Keratinocyte (primary cell): ENCODE measurements at regions not wholly inside any gene's neighbourhood (a gene's known extent, or its start where the extent isn't known, plus 50 kb on each side); places are given as distances from the start of the nearest gene placed in this dataset.

Experiments used
- DNase-seq: peaks from one replicate; pipeline ENCODE4 v3.0.0-alpha.2; 2011; ENCODE audit warnings: low read depth, missing footprints, low spot score
- FAIRE-seq: peaks from 2 replicates; lab custom pipeline; 2011; peaks lifted over from hg19 to GRCh38; lab: Jason Lieb, UNC
- H2AFZ ChIP-seq: 2 replicates; pipeline ENCODE4 v1.6.0; 2012; ENCODE audit warnings: low read length, control low read depth, inconsistent platforms; ENCODE audit not compliant: control insufficient read depth
- H3K27ac ChIP-seq: 2 replicates; pipeline ENCODE4 v1.5.1; 2011; ENCODE audit warnings: low read length; ENCODE audit not compliant: control insufficient read depth, insufficient read depth
- H3K27me3 ChIP-seq: 3 replicates; pipeline ENCODE4 v1.6.0; 2011; ENCODE audit warnings: low read length; ENCODE audit not compliant: control insufficient read depth, insufficient read depth; ENCODE audit errors: extremely low read depth
- H3K36me3 ChIP-seq, 2 experiments: 2 replicates in 1 of 2; 3 replicates in 1 of 2; pipeline ENCODE4 v1.5.1; 2011; ENCODE audit warnings: low read length in 2 of 2, mild to moderate bottlenecking in 1 of 2; ENCODE audit not compliant: control insufficient read depth in 2 of 2, insufficient read depth in 2 of 2; ENCODE audit errors: extremely low read depth in 1 of 2
- H3K4me1 ChIP-seq: 3 replicates; pipeline ENCODE4 v1.5.1; 2011; ENCODE audit warnings: low read length; ENCODE audit not compliant: control insufficient read depth, insufficient read depth; ENCODE audit errors: extremely low read depth
- H3K4me2 ChIP-seq: 3 replicates; pipeline ENCODE4 v1.6.0; 2011; ENCODE audit warnings: low read depth, low read length; ENCODE audit not compliant: control insufficient read depth, insufficient read depth; ENCODE audit errors: extremely low read depth
- H3K4me3 ChIP-seq, 3 experiments: fragments of 200-600 bp in 1 of 3; sonication (generic) in 1 of 3; 2 replicates in 2 of 3; 3 replicates in 1 of 3; pipeline ENCODE4 v1.5.1; 2011 to 2016; ENCODE audit warnings: low read length in 3 of 3, mild to moderate bottlenecking in 3 of 3, control low read depth in 2 of 3, inconsistent platforms in 1 of 3, low read depth in 1 of 3, mixed read lengths in 1 of 3, mixed run types in 1 of 3, moderate library complexity in 1 of 3; ENCODE audit not compliant: control insufficient read depth in 2 of 3, insufficient read depth in 2 of 3; ENCODE audit errors: extremely low read depth in 1 of 3
- H3K79me2 ChIP-seq: 2 replicates; pipeline ENCODE4 v1.6.0; 2012; ENCODE audit warnings: low read length; ENCODE audit not compliant: control insufficient read depth, insufficient read depth
- H3K9ac ChIP-seq: 3 replicates; pipeline ENCODE4 v1.6.0; 2011; ENCODE audit warnings: low read length; ENCODE audit not compliant: control insufficient read depth, insufficient read depth; ENCODE audit errors: extremely low read depth
- H3K9me1 ChIP-seq: 3 replicates; pipeline ENCODE4 v1.6.0; 2011; ENCODE audit warnings: low read length; ENCODE audit not compliant: control insufficient read depth, insufficient read depth; ENCODE audit errors: extremely low read depth
- H3K9me3 ChIP-seq: 2 replicates; pipeline ENCODE4 v1.5.1; 2012; ENCODE audit warnings: low read depth, low read length; ENCODE audit not compliant: control insufficient read depth
- H4K20me1 ChIP-seq: 3 replicates; pipeline ENCODE4 v1.6.0; 2011; ENCODE audit warnings: low read length; ENCODE audit not compliant: control insufficient read depth, insufficient read depth; ENCODE audit errors: extremely low read depth
- EZH2 ChIP-seq: IDR thresholded peaks from one replicate; pipeline ENCODE4 v1.6.1; 2012; ENCODE audit warnings: inconsistent platforms, mild to moderate bottlenecking, low read length, moderate library complexity
- dilution Hi-C: fragments of 300-500 bp; cut with MboI; formaldehyde crosslinking; loops from one replicate; pipeline ENCODE4 v1.7.0; 2020; ENCODE audit warnings: low sequenced_read_pairs; ENCODE audit not compliant: extremely low pct_ligation_motif_present
- TF ChIP-seq, protein P1 (sequence below), 3 experiments: IDR thresholded peaks in 1 of 3; conservative IDR thresholded peaks in 1 of 3; optimal IDR thresholded peaks in 1 of 3; 2 replicates in 2 of 3; 3 replicates in 1 of 3; pipeline versions ENCODE3 to v1.5.1; 2011; ENCODE audit warnings: low read length in 3 of 3, mild to moderate bottlenecking in 3 of 3, moderate library complexity in 2 of 3, control low read depth in 1 of 3, inconsistent platforms in 1 of 3; ENCODE audit not compliant: insufficient read depth in 2 of 3; ENCODE audit errors: extremely low read depth in 1 of 3

DNA sequence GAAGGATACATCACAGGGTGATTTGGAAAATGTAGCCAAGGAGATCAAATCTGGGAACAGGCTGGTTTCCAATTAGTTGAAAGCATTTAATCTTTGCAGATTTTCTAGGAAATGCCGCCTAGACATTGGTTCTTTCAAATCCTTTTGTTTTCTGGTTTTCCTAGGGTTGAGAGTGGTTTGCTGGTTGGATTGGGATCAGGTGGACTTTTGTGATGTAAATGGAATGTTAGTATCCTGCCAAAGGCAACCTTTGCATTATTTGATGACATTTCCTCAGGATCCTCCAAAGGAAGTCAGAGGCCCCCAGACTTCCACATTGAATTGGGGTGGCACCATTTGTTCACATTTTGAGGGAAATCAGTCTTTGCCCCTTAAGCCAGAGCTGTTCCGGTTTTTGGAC, 245.5 kb upstream of the RPS23 start:
- Histone ChIP-seq H3K4me2 (no peak overlapping the region), H4K20me1 (no peaks in the 10 kb centered on the region), H3K27ac (no peak overlapping the region), H3K9me3 (no peaks in the 10 kb centered on the region), H3K79me2 (no peaks in the 10 kb centered on the region), H3K4me1 (no peaks in the 10 kb centered on the region), H3K4me3 (no peak overlapping the region), H3K9me1 (no peaks in the 10 kb centered on the region), H3K36me3 (no peaks in the 10 kb centered on the region), H2AFZ (no peak overlapping the region), H3K27me3 (no peaks in the 10 kb centered on the region), H3K9ac (no peak overlapping the region)
- no peak for DNase-seq
- TF ChIP-seq, protein P1, sequence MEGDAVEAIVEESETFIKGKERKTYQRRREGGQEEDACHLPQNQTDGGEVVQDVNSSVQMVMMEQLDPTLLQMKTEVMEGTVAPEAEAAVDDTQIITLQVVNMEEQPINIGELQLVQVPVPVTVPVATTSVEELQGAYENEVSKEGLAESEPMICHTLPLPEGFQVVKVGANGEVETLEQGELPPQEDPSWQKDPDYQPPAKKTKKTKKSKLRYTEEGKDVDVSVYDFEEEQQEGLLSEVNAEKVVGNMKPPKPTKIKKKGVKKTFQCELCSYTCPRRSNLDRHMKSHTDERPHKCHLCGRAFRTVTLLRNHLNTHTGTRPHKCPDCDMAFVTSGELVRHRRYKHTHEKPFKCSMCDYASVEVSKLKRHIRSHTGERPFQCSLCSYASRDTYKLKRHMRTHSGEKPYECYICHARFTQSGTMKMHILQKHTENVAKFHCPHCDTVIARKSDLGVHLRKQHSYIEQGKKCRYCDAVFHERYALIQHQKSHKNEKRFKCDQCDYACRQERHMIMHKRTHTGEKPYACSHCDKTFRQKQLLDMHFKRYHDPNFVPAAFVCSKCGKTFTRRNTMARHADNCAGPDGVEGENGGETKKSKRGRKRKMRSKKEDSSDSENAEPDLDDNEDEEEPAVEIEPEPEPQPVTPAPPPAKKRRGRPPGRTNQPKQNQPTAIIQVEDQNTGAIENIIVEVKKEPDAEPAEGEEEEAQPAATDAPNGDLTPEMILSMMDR (optimal IDR thresholded peaks at IDR 0.05 in 1 of 3, IDR thresholded peaks at IDR 0.05 in 1 of 3, conservative IDR thresholded peaks at IDR 0.05 in 1 of 3; ENCODE audit: extremely low read depth in 1 of 3, insufficient read depth in 2 of 3, low read length in 3 of 3), result no peak
- no peak for TF ChIP-seq EZH2
- dilution Hi-C loops, result no loop called here
- FAIRE-seq, result no peak

DNA sequence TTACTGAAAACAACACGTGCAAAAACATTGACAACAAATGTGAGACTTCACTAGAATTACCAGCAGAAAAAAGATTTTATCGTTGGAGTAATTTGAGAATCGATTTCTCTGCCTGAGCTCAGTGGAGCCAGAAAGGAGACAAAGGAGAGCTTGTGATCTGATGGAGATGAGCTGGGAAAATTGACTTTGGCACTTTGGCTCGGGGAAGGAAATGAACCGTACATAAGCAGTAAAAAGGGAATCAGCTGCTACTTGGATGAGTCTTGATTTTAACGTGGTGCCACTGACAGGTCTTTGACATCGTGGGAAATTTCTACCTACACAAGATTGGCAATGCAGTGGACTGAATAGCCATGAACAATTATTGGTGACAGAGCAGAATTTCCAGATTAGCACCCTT, 244.7 kb upstream of the RPS23 start:
- FAIRE-seq (no peak), DNase-seq (no peak)
- H3K79me2 ChIP-seq, result no peaks in the 10 kb centered on the region
- H3K27ac ChIP-seq, result no peak overlapping the region
- H4K20me1 ChIP-seq, result no peaks in the 10 kb centered on the region
- no peaks in the 10 kb centered on the region for H3K9me3 ChIP-seq
- H3K4me1 ChIP-seq, result no peaks in the 10 kb centered on the region
- no peak overlapping the region for H3K9ac ChIP-seq
- H2AFZ ChIP-seq, result no peak overlapping the region
- no peaks in the 10 kb centered on the region for H3K27me3 ChIP-seq
- dilution Hi-C loops, result no loop called here
- no peak for TF ChIP-seq EZH2
- TF ChIP-seq, protein P1 (optimal IDR thresholded peaks at IDR 0.05 in 1 of 3, IDR thresholded peaks at IDR 0.05 in 1 of 3, conservative IDR thresholded peaks at IDR 0.05 in 1 of 3; ENCODE audit: extremely low read depth in 1 of 3, insufficient read depth in 2 of 3, low read length in 3 of 3), result no peak
- H3K4me3 ChIP-seq, result no peak overlapping the region
- no peaks in the 10 kb centered on the region for H3K9me1 ChIP-seq
- no peaks in the 10 kb centered on the region for H3K36me3 ChIP-seq
- no peak overlapping the region for H3K4me2 ChIP-seq
